Activated CD4-positive, alpha-beta T cell treated with anti-CD3 and anti-CD28 coated beads, Interleukin-10, Interleukin-2, amounts not matched to agents 100 ng/mL and 50 ng/mL, durations not matched to agents 16 hours and 8 hours (primary cell): ENCODE measurements at regions not wholly inside any gene's neighbourhood (a gene's known extent, or its start where the extent isn't known, plus 50 kb on each side); places are given as distances from the start of the nearest gene placed in this dataset.
A peak's percentile ranks its signal among the peaks of the same experiment; 100 is the strongest.

ENCODE experiments used
- DNase-seq: peaks from one replicate; pipeline ENCODE4 v3.0.0-alpha.2; 2020

DNA sequence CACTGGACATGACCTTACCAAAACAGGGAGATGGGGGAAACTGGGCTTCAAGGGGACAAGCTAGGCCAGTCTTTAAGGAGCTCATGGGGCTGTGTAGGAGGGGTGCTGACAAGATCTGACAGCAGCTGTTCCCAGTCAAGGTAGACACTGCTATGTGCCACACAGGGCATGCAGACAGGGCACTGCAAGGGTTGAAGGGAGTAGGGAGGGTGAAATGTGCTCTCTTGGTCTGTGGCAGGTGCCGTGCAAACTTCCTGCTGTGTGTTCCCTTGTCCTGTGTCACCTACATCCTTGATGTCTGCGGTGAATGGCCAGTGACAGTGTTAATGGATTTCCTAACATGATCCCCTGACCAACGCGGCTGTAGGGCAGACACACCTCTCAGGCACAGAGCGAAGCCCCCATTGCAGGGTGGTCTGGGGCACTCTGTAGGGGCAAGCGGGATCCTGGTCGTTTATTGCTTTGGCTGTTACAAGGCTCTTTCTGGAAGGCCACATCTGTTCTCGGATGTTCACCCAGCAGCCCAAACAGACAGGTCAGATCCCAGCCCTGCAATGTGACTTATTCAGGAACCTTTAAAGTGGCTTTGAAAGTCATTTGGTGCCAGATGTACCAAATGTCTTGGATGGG lies 199.5 kb upstream of the ZNF536 start:
- no peak for DNase-seq

DNA sequence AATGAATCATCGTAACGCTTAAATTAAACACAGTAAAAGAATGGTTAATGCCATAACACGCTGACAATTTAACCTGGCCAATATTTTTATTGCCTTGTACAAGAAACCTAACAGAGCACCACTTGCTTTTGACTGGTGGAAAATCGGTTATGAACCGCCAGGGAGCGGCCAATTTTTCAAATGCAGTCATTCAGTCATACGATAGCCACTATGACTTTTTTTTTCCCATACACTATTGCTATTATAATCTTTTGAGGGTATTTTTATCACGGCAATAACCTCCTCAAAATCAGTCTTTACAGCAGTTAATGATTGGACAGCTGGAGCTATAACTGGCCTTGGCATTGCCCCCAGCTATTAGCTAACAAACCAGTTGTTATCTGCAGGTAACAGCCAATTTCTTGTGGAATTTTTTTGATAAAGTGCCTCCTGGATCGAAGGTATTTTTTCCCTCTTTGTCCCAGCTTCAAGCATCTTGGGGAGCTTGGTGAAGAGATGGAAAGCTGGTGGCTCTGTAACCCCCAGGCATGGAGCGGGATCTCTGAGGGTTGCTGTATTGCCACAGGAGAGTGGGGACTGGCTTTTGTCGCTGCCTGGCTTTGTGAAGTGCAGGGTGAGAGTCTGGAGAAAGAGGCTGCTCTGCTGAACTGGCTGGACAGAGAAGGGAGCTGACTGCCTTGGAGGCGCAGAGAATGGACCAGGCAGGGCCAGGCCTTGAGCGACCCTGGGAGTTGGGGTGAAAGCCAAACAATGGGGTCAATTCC lies 198.4 kb upstream of the ZNF536 start:
- DNase-seq, result no peak

GRCh38 chr19:30174357-30174645 lies 197.9 kb upstream of the ZNF536 start:
- DNase-seq, result no peak

GRCh38 chr19:30174791-30175190 lies 197.4 kb upstream of the ZNF536 start:
- DNase-seq, result no peak

DNA sequence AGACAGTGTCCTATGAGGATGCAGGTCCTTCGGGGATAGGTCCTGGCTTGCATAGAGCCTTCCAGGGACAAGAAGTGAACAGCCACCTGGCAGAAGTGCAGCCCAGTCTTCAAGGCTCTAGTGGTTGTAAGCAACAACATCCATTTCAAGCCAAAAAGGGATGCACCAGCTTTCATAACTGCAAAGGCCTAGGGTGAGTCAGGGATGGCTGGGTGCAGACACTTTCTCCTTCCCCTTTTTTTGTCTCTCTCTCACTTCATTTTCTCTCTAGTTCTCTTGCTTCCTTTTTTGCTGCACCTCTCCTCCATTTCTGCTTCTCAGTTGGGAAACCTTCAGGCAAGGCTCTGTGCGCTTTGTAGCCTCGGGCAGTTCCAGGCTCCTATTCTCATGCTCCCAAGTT lies 196.2 kb upstream of the ZNF536 start:
- DNase-seq, result no peak

GRCh38 chr19:30178721-30179402 lies 193.3 kb upstream of the ZNF536 start:
- DNase-seq, result no peak

DNA sequence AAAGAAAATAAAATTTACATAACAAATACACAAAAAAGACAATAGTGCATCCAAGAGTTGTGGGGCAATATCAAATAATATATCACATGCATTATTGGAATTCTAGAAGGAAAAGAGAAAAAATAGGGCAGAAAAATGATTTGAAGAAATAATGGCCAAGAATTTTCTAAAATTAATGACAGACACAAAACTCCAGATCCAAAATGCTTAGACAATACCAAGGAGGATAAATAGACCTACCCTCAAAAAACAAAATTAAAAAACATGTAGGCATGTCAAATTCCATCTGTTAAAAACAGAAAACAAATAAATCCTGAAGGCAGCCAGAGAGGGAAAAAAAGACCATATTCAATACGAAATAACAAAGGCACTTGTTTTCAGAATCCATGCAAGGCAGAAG lies 191.5 kb upstream of the ZNF536 start:
- DNase-seq, result no peak

- no peak for DNase-seq
Observed at GRCh38 chr19:30183807-30184490, 188.2 kb upstream of the ZNF536 start.

- no peak for DNase-seq
Observed at GRCh38 chr19:30202060-30202600, 170.1 kb upstream of the ZNF536 start.

DNA sequence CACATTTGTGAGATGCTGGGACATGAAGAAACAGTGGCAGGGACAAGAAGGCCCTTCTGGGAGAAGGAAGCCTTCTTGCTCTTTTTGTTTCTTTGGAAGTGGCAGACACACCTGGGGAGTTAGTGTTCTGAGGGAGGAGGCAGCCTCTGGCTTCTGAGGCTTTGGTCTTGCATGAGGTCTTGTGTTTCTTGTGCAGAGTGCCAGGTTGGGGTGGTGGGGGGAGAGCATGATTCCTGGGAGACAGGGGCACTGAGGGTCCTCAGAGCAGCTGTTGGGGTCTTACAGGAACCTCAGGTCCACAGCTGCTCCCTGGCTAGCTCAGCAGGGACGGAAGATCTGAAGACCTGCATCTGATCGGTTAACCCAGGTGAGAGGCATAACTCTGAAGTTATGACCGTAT lies 167.5 kb upstream of the ZNF536 start:
- no peak for DNase-seq

DNA sequence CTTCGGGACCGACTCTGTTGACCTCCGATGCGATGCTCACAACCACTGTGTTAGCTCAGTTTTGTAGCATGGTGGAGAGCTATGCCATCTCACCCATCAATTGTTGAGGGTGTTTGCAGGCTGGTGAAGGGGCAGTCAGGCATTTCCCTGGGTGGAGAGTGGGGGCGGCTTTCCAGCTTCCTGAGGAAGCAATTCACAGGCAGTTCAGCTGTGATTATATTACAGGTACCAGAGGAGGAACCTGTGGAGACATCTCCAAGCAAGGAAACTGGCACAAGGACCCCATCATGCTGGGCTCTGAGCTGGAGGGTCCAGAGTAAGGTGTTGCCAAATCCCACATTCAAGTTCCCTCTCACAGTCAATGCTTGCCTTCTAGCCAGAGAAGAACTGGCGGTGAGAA lies 166.0 kb upstream of the ZNF536 start:
- no peak for DNase-seq

GRCh38 chr19:30207357-30207756 lies 164.8 kb upstream of the ZNF536 start:
- DNase-seq, result no peak

DNA sequence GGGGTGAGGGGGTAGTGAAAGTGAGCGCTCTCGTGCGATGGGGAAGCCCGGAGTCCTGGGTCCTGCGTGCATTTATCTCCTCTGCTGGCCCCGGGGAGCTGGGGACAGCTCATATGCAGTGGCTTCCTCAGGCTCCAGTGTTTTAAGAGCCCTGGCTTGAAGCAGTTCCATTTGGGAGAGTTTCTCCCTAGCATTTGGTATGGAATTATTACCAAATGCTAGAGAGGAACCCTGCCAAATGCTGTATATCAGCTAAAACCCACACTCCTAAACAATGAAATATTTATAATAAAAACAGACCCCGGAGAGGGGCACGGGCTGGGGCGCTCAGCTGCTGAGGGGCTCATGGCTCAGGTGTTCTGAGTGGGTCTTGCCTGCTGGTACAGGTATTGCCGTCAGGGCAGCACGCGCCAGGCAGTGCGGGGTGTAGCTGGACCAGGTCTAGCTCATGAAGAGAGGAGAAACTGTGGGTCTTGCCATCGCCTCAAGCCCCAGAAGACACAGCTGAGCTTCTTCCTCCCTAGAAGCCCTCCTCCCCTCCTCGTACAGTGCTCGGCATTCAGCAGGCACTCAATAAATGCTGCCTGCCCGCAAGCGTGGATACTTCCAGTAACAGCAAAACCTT lies 163.6 kb upstream of the ZNF536 start:
- no peak for DNase-seq

DNA sequence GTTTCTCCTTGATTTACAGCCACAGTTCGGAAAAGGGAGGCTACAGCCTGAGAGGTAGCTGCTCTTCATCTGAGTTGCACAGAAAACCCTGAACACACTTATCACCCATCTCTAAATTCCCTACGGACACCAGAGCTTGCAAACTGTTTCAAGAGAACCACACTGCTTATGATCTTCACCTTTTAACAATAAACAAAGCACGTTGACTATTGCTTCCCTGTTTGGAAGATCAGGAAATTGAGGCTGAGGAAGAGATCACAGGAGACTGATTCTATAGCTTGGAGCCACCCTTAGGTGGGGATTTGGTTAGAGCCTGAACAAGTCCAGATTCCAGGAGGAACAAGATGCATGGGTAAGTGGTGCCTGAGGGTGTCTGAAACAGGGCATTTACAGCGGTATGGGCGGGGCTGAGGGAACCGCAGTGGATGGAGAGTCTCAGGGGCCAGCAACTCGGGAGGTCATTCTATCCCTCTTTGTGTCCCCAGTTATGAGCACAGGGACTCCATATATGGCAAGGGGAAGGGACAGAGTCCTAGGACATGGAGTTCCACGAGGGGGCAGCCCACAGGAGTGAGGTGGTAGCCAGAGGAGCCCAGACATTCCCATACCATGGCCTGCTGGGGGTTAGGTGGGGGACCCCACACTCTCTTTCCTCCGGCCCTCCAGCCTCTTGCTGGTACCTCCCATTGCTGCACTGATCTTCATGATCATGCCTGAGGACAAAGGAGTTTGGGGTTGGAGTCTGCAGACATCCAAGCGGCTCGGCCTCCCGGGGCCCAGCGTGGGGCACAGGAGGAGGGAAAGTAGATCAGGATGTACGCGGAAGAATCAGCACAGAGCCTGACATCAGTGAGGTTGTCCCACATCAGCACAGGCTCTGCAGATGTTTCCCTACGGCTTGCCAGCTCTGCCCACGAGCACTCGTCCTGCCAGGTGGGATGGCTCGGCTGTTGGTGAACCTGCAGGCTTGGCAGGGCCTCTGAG lies 162.3 kb upstream of the ZNF536 start:
- no peak for DNase-seq

DNA sequence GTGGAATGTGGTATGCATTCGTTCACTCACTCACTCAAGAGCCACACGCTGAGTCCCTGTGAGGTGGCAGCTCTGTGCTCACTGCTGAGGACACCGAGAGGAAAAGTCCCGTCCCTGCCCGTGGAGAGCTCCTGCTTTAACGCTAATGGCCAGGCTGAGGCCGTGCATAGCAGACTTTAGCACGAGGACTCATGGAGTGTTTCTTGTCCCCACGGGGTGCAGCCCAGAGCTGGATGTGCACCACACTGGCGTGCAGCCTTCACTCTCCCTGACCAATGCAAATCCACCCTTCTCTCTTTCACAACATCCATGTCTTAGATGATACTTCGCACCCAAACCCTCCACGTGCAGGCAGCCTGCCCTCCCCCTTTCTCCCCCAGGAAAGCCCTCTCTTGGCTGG lies 159.6 kb upstream of the ZNF536 start:
- no peak for DNase-seq

DNA sequence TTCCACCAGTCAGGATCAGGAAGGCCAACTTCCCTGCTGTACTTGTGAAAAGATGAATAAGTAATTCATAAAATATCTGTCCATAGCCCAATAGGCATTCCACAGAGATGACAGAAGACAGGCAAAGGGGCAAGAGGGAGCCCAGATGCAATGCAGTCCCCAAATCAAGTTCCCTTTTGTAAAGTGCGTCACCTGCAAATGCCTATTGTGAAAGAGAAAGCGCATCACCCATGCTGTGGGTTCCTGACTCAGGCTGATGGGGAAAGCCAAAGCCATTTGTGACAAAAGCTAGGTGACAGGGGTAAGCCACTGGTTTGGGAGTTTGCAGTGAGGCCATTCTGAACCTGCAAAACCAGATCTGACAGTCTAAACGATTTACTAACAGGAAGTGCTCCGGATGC lies 157.5 kb upstream of the ZNF536 start:
- DNase-seq, result peak; percentile 58

GRCh38 chr19:30215248-30215647 lies 156.9 kb upstream of the ZNF536 start:
- no peak for DNase-seq

DNA sequence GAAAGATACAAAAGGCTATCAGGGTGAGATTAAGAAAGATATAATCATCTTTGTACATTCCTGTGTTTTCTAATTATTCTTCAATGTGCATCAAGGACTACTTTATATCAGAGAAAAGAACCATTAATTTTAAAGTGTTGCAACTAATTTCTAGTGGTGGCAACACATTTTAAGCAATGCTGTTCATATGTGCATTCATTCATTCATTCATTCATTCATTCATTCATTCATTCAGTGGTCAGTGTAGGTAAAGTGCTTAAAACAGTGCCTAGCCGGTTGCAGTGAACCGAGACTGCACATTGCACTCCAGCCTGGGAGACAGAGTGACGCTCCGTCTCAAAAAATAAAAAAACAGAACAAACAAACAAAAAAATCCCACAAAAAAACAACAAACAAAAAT lies 155.7 kb upstream of the ZNF536 start:
- DNase-seq, result no peak

- DNase-seq, result no peak
Observed at GRCh38 chr19:30217461-30217860, 154.7 kb upstream of the ZNF536 start.

DNA sequence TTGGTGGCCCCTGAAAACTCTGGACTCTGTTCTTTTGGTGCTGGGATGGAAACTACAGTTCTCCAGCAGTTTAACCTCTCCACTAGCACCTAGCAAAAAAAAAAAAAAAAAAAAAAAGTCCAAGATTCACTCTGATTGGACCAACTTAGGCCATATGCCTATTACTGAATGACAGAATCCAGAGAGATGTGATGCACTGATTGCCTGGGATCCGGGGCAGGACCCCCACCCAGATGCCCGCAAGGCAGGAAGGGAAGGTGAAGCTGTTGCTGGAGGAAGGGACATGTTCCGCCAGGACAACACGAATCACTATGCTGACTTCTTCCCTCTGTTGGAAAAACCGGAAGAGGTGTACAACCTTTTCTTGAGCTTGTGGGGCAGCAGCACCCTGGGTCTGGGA lies 152.5 kb upstream of the ZNF536 start:
- no peak for DNase-seq

- DNase-seq, result no peak
Observed at GRCh38 chr19:30221176-30221575, 151.0 kb upstream of the ZNF536 start.

DNA sequence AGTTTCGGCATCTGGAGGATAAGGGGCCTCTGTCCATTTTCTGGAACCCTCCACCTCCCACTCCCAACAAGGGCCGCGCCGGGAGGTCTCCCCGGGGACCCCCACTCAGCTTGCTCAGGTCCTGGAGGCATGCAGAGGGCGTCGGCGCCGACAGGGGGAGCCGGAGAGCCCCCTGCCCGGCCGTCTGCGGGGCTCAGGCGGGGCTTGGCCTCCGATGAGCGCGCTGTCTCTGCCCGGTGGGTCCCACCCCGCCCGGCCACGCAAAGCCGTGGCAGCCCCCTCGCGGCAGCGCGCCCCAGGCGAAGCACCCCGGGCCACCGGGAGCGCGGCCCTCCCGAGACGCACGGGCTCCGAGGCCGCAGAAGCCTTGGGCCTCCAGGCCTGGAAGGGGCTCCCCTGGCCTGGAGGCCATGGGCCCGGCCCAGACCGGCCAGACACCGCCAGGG lies 149.7 kb upstream of the ZNF536 start:
- peak; percentile 27 for DNase-seq
